GM23338 (cell line): ENCODE measurements at regions not wholly inside any gene's neighbourhood (a gene's known extent, or its start where the extent isn't known, plus 50 kb on each side); places are given as distances from the start of the nearest gene placed in this dataset.
"Not testable (repeated sequence)": the region's sequence is repeated elsewhere in the genome, so short reads cannot be mapped to it uniquely, and the experiment has no call there.

Experiments used
- ATAC-seq: fragments of 200-7000 bp; cut with Tn5 transposase; 3 replicates; pipeline ENCODE4 v1.9.1; 2020
- DNase-seq: peaks from one replicate; pipeline ENCODE4 v3.0.0-alpha.2; 2015; ENCODE audit warnings: low spot score
- H2AFZ ChIP-seq: fragments of 200-600 bp; sonication (generic); 2 replicates; pipeline ENCODE4 v1.8.0; 2016; ENCODE audit warnings: antibody characterized with exemption, mild to moderate bottlenecking, moderate library complexity
- H3F3A ChIP-seq: fragments of 200-600 bp; sonication (generic); replicated peaks from 2 replicates; pipeline ENCODE4 v1.8.0; 2017; ENCODE audit warnings: antibody characterized with exemption, mixed run types, low read depth
- H3K27ac ChIP-seq: fragments of 200-600 bp; sonication (generic); 2 replicates; pipeline ENCODE4 v1.6.1; 2016; ENCODE audit warnings: low read depth
- H3K27me3 ChIP-seq: fragments of 200-600 bp; sonication (generic); 2 replicates; pipeline ENCODE4 v1.8.0; 2016; ENCODE audit warnings: mild to moderate bottlenecking, mixed run types, moderate library complexity; ENCODE audit not compliant: insufficient read depth
- H3K36me3 ChIP-seq: fragments of 200-600 bp; sonication (generic); 2 replicates; pipeline ENCODE4 v1.8.0; 2016; ENCODE audit warnings: mild to moderate bottlenecking; ENCODE audit not compliant: insufficient read depth
- H3K4me1 ChIP-seq: fragments of 200-600 bp; sonication (generic); 2 replicates; pipeline ENCODE4 v1.8.0; 2016; ENCODE audit warnings: mild to moderate bottlenecking, moderate library complexity; ENCODE audit not compliant: insufficient read depth
- H3K4me2 ChIP-seq: fragments of 200-600 bp; sonication (generic); 2 replicates; pipeline ENCODE4 v1.7.1; 2017; ENCODE audit warnings: mixed run types
- H3K4me3 ChIP-seq: fragments of 200-600 bp; sonication (generic); 2 replicates; pipeline ENCODE4 v1.6.1; 2016; ENCODE audit warnings: mixed run types
- H3K79me2 ChIP-seq: fragments of 200-600 bp; sonication (generic); replicated peaks from 2 replicates; pipeline ENCODE4 v1.8.0; 2017; ENCODE audit warnings: mild to moderate bottlenecking; ENCODE audit not compliant: insufficient read depth
- H3K9me2 ChIP-seq: fragments of 200-600 bp; sonication (generic); 2 replicates; pipeline ENCODE4 v1.8.0; 2017; ENCODE audit not compliant: insufficient read depth
- H4K20me1 ChIP-seq: fragments of 200-600 bp; sonication (generic); replicated peaks from 2 replicates; pipeline ENCODE4 v1.8.0; 2017; ENCODE audit warnings: mild to moderate bottlenecking; ENCODE audit not compliant: insufficient read depth
- H3K27ac Mint-ChIP-seq: 2 replicates; pipeline ENCODE4 v1.8.0; 2020; ENCODE audit warnings: inconsistent platforms, mild to moderate bottlenecking, moderate library complexity, mixed read lengths
- H3K27me3 Mint-ChIP-seq: 3 replicates; pipeline ENCODE4 v1.8.0; 2022; ENCODE audit warnings: low read depth, mild to moderate bottlenecking, moderate library complexity, mixed read lengths, inconsistent platforms; ENCODE audit not compliant: insufficient read depth, poor library complexity
- H3K36me3 Mint-ChIP-seq: 3 replicates; pipeline ENCODE4 v1.8.0; 2021; ENCODE audit warnings: low read depth, mild to moderate bottlenecking, inconsistent platforms, moderate library complexity, mixed read lengths
- H3K4me1 Mint-ChIP-seq: 3 replicates; pipeline ENCODE4 v1.8.0; 2020; ENCODE audit warnings: mild to moderate bottlenecking, inconsistent platforms, mixed read lengths
- H3K4me3 Mint-ChIP-seq: 3 replicates; pipeline ENCODE4 v1.8.0; 2021; ENCODE audit warnings: moderate library complexity, mild to moderate bottlenecking, inconsistent platforms, mixed read lengths
- H3K9me3 Mint-ChIP-seq: 3 replicates; pipeline ENCODE4 v1.8.0; 2020; ENCODE audit warnings: moderate library complexity, mild to moderate bottlenecking, inconsistent platforms, mixed read lengths
- CREB1 ChIP-seq: fragments of 250-450 bp; sonication (Bioruptor Pico); IDR thresholded peaks from 2 replicates; pipeline ENCODE4 v1.5.0; 2020; ENCODE audit warnings: low read depth, mild to moderate bottlenecking, moderate library complexity
- JUNB ChIP-seq: IDR thresholded peaks from one replicate; pipeline ENCODE4 v1.6.1; 2016; ENCODE audit warnings: antibody characterized with exemption; ENCODE audit not compliant: unreplicated experiment
- POLR2AphosphoS5 ChIP-seq: IDR thresholded peaks from 2 replicates; pipeline ENCODE4 v1.6.1; 2016; ENCODE audit warnings: antibody characterized with exemption, low read depth
- ZNF331 ChIP-seq: fragments of 250-450 bp; sonication (Bioruptor Pico); IDR thresholded peaks from 2 replicates; pipeline ENCODE4 v1.5.0; 2020; ENCODE audit warnings: low read depth, mild to moderate bottlenecking, moderate library complexity
- TF ChIP-seq, protein P1 (sequence below), 2 experiments: fragments of 200-600 bp in 1 of 2; sonication (generic) in 1 of 2; conservative IDR thresholded peaks; 2 replicates each; pipeline versions ENCODE4 v1.5.1 to v1.6.1; 2016 to 2017; ENCODE audit warnings: antibody characterized with exemption in 2 of 2, low read depth in 2 of 2, mild to moderate bottlenecking in 2 of 2, moderate library complexity in 1 of 2

DNA sequence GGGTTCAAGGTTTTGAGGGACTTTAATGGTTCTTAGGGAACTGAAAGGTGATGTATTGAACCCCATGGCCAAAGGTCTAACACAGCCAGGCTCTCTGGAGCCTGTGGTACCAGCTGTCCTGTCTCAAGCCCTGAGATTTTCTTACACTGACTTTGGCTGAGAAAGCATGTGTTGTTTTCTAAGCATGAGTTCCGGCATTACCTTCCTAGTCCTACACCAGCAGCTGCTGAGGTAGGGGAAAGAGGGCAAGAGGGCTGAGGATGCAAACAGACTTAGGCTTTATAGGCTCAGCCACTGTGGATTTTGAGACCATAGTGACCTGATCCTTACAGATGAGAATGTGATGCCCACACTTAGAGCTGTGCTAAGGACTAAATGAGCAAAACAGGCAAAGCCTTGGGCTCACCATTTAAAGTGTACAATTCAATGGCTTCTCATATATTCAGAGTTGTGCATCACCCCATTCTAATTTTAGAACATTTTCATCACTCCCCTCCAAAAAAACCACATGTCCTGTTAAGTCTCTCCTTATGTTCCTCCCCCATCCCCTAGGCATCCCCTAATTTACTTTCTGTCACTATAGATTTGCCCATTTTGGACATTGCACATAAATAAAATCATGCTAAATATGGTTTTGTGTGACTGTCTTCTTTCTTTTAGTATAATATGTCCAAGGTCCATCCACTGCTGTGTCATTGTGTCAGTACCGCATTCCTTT is 99.7 kb upstream of the OTOS start (continued):
- TF ChIP-seq, protein P1, sequence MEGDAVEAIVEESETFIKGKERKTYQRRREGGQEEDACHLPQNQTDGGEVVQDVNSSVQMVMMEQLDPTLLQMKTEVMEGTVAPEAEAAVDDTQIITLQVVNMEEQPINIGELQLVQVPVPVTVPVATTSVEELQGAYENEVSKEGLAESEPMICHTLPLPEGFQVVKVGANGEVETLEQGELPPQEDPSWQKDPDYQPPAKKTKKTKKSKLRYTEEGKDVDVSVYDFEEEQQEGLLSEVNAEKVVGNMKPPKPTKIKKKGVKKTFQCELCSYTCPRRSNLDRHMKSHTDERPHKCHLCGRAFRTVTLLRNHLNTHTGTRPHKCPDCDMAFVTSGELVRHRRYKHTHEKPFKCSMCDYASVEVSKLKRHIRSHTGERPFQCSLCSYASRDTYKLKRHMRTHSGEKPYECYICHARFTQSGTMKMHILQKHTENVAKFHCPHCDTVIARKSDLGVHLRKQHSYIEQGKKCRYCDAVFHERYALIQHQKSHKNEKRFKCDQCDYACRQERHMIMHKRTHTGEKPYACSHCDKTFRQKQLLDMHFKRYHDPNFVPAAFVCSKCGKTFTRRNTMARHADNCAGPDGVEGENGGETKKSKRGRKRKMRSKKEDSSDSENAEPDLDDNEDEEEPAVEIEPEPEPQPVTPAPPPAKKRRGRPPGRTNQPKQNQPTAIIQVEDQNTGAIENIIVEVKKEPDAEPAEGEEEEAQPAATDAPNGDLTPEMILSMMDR (conservative IDR thresholded peaks at IDR 0.05; ENCODE audit: low read depth in 2 of 2): no peak
- TF ChIP-seq JUNB (no peak), CREB1 (CRISPR knock-in tag) (no peak), ZNF331 (CRISPR knock-in tag) (no peak)

DNA sequence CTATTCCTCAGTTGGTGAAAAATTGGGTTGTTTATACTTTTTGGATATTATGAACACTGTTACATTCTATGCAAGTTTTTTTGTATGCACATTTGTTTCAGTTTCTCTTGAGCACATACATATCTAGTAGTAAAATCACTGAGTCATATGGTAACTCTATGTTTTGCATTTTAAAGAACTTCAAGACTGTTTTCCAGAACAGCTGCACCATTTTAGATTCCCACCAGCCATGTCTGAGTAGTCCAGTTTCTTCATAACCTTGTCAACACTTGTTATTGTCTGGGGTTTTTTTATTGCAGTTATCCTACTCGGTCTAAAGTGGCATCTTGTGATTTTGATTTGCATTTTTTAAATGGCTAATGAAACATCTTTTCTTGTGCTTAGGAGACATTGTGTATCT is 100.3 kb upstream of the OTOS start:
- Mint-ChIP-seq H3K4me3 (no peak overlapping the region), H3K27me3 (peaks cover 2% of the 10 kb centered on the region), H3K36me3 (no peaks in the 10 kb centered on the region), H3K27ac (no peak overlapping the region), H3K9me3 (peaks cover 2% of the 10 kb centered on the region; the same call in 1 of the 3 replicates), H3K4me1 (peaks cover 6% of the 10 kb centered on the region; the same call in 2 of the 3 replicates)
- no peak overlapping the region for H3K27ac ChIP-seq
- H4K20me1 ChIP-seq: no peaks in the 10 kb centered on the region
- H2AFZ ChIP-seq: no peak overlapping the region
- no peaks in the 10 kb centered on the region for H3K36me3 ChIP-seq
- TF ChIP-seq, protein P1 (conservative IDR thresholded peaks at IDR 0.05; ENCODE audit: low read depth in 2 of 2): no peak
- TF ChIP-seq ZNF331 (CRISPR knock-in tag): no peak
- no peak for TF ChIP-seq POLR2AphosphoS5
- TF ChIP-seq CREB1 (CRISPR knock-in tag): no peak
- H3K4me1 ChIP-seq: no peaks in the 10 kb centered on the region
- H3K27me3 ChIP-seq: no peaks in the 10 kb centered on the region
- no peaks in the 10 kb centered on the region for H3F3A ChIP-seq
- H3K9me2 ChIP-seq: peaks cover 7% of the 10 kb centered on the region
- ATAC-seq (no peak), DNase-seq (no peak)
- H3K79me2 ChIP-seq: no peaks in the 10 kb centered on the region
- H3K4me2 ChIP-seq: no peak overlapping the region
- no peak overlapping the region for H3K4me3 ChIP-seq

DNA sequence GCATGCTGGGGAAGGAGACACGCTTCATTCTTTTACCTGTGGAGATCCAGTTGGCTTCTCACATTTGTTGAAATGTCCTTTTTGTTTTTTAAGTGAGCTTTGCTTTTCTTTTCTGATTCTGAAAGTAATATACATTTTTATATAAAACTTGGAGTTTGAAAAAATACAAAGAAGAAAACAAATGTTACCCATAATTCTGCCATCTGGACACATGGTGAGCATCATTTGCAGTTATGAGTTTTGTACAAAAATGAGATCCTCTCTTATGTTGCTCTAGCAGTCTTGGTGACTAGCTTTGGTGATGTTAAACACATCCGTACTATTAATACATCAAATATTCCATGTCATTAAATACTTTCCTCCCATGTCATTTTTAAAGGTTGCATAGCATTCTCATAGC is 101.1 kb upstream of the OTOS start:
- Histone ChIP-seq H3K36me3 (no peaks in the 10 kb centered on the region), H3K4me2 (no peak overlapping the region), H4K20me1 (no peaks in the 10 kb centered on the region), H2AFZ (no peak overlapping the region), H3K4me3 (no peak overlapping the region), H3F3A (no peaks in the 10 kb centered on the region), H3K79me2 (no peaks in the 10 kb centered on the region), H3K4me1 (no peaks in the 10 kb centered on the region), H3K27ac (no peak overlapping the region), H3K9me2 (peaks cover 7% of the 10 kb centered on the region), H3K27me3 (no peaks in the 10 kb centered on the region)
- DNase-seq: no peak
- Mint-ChIP-seq H3K4me3 (no peak overlapping the region), H3K27me3 (peaks cover 2% of the 10 kb centered on the region), H3K9me3 (peaks cover 2% of the 10 kb centered on the region; the same call in 1 of the 3 replicates), H3K4me1 (peaks cover 6% of the 10 kb centered on the region), H3K27ac (no peak overlapping the region), H3K36me3 (no peaks in the 10 kb centered on the region)
- TF ChIP-seq, protein P1 (conservative IDR thresholded peaks at IDR 0.05; ENCODE audit: low read depth in 2 of 2): no peak
- ATAC-seq: no peak

DNA sequence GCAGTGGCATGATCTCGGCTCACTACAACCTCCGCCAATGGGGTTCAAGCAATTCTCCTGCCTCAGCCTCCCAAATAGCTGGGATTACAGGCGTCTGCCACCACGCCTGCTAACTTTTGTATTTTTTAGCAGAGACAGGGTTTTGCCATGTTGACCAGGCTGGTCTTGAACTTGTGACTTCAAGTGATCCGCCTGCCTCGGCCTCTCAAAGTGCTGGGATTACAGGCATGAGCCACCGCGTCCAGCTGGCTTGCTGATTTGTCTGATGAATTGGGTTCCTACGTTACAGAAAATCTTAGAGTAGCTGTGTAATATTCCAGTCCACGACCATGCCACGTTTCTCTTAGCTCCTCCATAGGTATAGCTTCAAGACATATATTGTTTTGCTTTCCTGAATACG is 102.6 kb upstream of the OTOS start:
- H3K9me3 Mint-ChIP-seq, H3K4me3 Mint-ChIP-seq, H3K27ac Mint-ChIP-seq, H3K4me1 ChIP-seq, H4K20me1 ChIP-seq, H3K4me1 Mint-ChIP-seq, H3K27ac ChIP-seq, H3K4me3 ChIP-seq, H3K36me3 ChIP-seq, H3F3A ChIP-seq, H3K27me3 ChIP-seq, H3K4me2 ChIP-seq, H3K27me3 Mint-ChIP-seq, ATAC-seq, H2AFZ ChIP-seq, H3K36me3 Mint-ChIP-seq, H3K79me2 ChIP-seq, DNase-seq: not testable (repeated sequence)
- H3K9me2 ChIP-seq: peaks cover 11% of the 10 kb centered on the region
